ENCODE measurements at regions not wholly inside any gene's neighbourhood (a gene's known extent, or its start where the extent isn't known, plus 50 kb on each side); places are given as distances from the start of the nearest gene placed in this dataset.
A peak's percentile ranks its signal among the peaks of the same experiment; 100 is the strongest.

DNA sequence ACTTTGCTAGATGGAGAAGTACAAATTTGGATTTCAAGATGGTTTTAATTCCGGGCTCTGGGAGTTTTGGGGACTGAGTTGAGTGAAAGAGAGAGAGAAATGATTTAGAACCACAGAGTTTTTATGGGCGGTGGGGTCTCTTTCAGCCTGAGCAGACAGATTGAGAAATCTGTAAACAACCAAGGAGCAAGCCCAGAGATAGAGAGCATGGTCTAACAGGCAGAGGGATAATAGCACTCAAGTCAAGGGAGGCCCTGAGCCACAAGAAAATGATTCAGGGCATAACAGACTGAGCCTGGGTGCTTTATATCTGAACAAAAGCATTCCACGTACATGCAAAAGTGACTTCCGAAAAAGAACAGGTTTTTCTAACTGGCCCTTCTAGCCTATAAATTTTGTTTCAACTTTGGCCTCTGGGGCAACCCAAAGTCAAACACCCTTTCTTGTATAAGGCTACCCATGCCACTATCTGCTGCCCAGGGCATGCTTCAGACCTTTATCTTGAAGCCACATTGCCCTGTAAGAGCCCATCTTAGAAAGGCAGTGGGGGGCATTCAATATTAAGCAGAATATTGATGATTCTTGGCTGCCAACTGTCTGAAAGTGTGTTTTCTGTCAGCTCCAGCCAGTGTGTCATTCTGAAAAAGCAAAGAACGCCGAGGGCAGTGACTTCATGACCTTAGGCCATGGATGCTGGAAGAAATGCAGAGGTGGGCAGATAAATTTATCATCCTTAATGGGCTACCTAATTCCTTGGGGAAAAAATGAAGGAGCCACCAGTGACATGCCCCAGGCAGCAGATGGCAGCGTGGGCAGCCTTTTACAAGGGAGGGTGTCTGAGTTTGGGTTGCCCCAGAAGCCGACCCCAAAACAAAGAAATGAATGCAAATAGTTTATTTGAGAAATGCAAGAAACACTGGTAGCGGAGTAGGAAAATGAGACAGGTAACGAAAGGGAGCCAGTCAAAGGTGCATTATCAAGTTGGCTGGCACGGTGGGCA, 637.6 kb downstream of the MID1IP1 start:
- H4K20me1 ChIP-seq (ENCODE audit: insufficient read depth), result no peaks in the 10 kb centered on the region
- 28% methylated on average over 11 of the region's 11 CpGs for WGBS (ENCODE audit: low lambda C conversion rate)
- no peaks in the 10 kb centered on the region for H3K9me3 ChIP-seq
- ChIA-PET POLR2A (no interaction called here), CTCF (no interaction called here)
- no peaks in the 10 kb centered on the region for H3F3A ChIP-seq (replicated peaks; ENCODE audit: insufficient read depth)
- no peak for DNase-seq
- H3K4me1 ChIP-seq (ENCODE audit: control insufficient read depth in 1 of 2, insufficient read depth in 2 of 2, low read depth in 1 of 2, low read length in 1 of 2), result no peaks in the 10 kb centered on the region; a peak in 1 of 4 replicates
- H3K27ac ChIP-seq (ENCODE audit: low read depth in 2 of 2, low read length in 1 of 2), result no peak overlapping the region
- no peak overlapping the region for H3K4me3 ChIP-seq (ENCODE audit: low read depth in 2 of 2, low read length in 1 of 2)
- no peak overlapping the region for H3K9ac ChIP-seq
- H3K27me3 ChIP-seq (ENCODE audit: insufficient read depth), result no peaks in the 10 kb centered on the region; the same call in 1 of the 2 replicates
- H2AFZ ChIP-seq (ENCODE audit: low read depth), result no peak overlapping the region
- no peaks in the 10 kb centered on the region for H3K9me2 ChIP-seq
- no peaks in the 10 kb centered on the region for H3K79me2 ChIP-seq (ENCODE audit: insufficient read depth)
- TF ChIP-seq CTCF (IDR thresholded peaks at IDR 0.05), result 0 out of 2 replicates have a peak, but pooled peaks have one; percentile 9
- no peak for TF ChIP-seq MXI1 (IDR thresholded peaks at IDR 0.05; ENCODE audit: low read depth, low read length)
- TF ChIP-seq SMC3 (IDR thresholded peaks at IDR 0.05; ENCODE audit: low read depth, low read length), result peak; percentile 11; the same call in 1 of the 2 replicates
- peak; percentile 43; the same call in 1 of the 2 replicates for TF ChIP-seq RAD21 (IDR thresholded peaks at IDR 0.05; ENCODE audit: low read length)
- no peak overlapping the region for H3K4me2 ChIP-seq
- H3K36me3 ChIP-seq (replicated peaks in 1 of 2; ENCODE audit: control insufficient read depth in 1 of 2, insufficient read depth in 2 of 2, low read length in 1 of 2), result no peaks in the 10 kb centered on the region

GRCh38 chrX:39439906-39440798, 638.9 kb downstream of the MID1IP1 start:
- H3K4me3 ChIP-seq (ENCODE audit: low read depth in 2 of 2, low read length in 1 of 2), result no peak overlapping the region
- CTCF ChIA-PET, result no interaction called here
- DNase-seq, result no peak
- H3K9me2 ChIP-seq, result no peaks in the 10 kb centered on the region
- H3K9ac ChIP-seq, result no peak overlapping the region
- H3K9me3 ChIP-seq, result no peaks in the 10 kb centered on the region
- H4K20me1 ChIP-seq (ENCODE audit: insufficient read depth), result no peaks in the 10 kb centered on the region
- no peak overlapping the region for H2AFZ ChIP-seq (ENCODE audit: low read depth)
- H3K27ac ChIP-seq (ENCODE audit: low read depth in 2 of 2, low read length in 1 of 2), result no peak overlapping the region
- no peaks in the 10 kb centered on the region; the same call in 1 of the 2 replicates for H3K27me3 ChIP-seq (ENCODE audit: insufficient read depth)
- H3K4me2 ChIP-seq, result no peak overlapping the region
- no peaks in the 10 kb centered on the region for H3K36me3 ChIP-seq (replicated peaks in 1 of 2; ENCODE audit: control insufficient read depth in 1 of 2, insufficient read depth in 2 of 2, low read length in 1 of 2)
- POLR2A ChIA-PET, result no interaction called here
- no peaks in the 10 kb centered on the region; a peak in 1 of 4 replicates for H3K4me1 ChIP-seq (ENCODE audit: control insufficient read depth in 1 of 2, insufficient read depth in 2 of 2, low read depth in 1 of 2, low read length in 1 of 2)
- 41% methylated on average over 11 of the region's 11 CpGs for whole genome bisulfite sequencing (ENCODE audit: low lambda C conversion rate)
- no peaks in the 10 kb centered on the region for H3F3A ChIP-seq (replicated peaks; ENCODE audit: insufficient read depth)
- no peaks in the 10 kb centered on the region for H3K79me2 ChIP-seq (ENCODE audit: insufficient read depth)
- TF ChIP-seq REST (IDR thresholded peaks at IDR 0.05; ENCODE audit: low read depth, low read length) (no peak), MXI1 (IDR thresholded peaks at IDR 0.05; ENCODE audit: low read depth, low read length) (no peak), RCOR1 (IDR thresholded peaks at IDR 0.05; ENCODE audit: low read length) (no peak), RAD21 (IDR thresholded peaks at IDR 0.05; ENCODE audit: low read length) (no peak), SIN3A (IDR thresholded peaks at IDR 0.05; ENCODE audit: borderline replicate concordance, low read depth, low read length) (no peak), JUND (IDR thresholded peaks at IDR 0.05) (no peak), NFIC (IDR thresholded peaks at IDR 0.05; ENCODE audit: borderline replicate concordance) (no peak), CTCF (IDR thresholded peaks at IDR 0.05) (no peak), TAF1 (IDR thresholded peaks at IDR 0.05; ENCODE audit: borderline replicate concordance, low read depth, low read length) (no peak), EP300 (IDR thresholded peaks at IDR 0.05; ENCODE audit: borderline replicate concordance in 1 of 2, low read depth in 1 of 2, low read length in 1 of 2) (no peak)
- TF ChIP-seq, protein P1, sequence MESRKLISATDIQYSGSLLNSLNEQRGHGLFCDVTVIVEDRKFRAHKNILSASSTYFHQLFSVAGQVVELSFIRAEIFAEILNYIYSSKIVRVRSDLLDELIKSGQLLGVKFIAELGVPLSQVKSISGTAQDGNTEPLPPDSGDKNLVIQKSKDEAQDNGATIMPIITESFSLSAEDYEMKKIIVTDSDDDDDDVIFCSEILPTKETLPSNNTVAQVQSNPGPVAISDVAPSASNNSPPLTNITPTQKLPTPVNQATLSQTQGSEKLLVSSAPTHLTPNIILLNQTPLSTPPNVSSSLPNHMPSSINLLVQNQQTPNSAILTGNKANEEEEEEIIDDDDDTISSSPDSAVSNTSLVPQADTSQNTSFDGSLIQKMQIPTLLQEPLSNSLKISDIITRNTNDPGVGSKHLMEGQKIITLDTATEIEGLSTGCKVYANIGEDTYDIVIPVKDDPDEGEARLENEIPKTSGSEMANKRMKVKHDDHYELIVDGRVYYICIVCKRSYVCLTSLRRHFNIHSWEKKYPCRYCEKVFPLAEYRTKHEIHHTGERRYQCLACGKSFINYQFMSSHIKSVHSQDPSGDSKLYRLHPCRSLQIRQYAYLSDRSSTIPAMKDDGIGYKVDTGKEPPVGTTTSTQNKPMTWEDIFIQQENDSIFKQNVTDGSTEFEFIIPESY (IDR thresholded peaks at IDR 0.05; ENCODE audit: borderline replicate concordance, low read depth), result no peak
